VCaP (cell line): ENCODE measurements at regions not wholly inside any gene's neighbourhood (a gene's known extent, or its start where the extent isn't known, plus 50 kb on each side); places are given as distances from the start of the nearest gene placed in this dataset.

Experiments used
- H3K27ac ChIP-seq: fragments of 450-650 bp; 2 replicates; pipeline ENCODE4 v1.5.1; 2017
- CTCF ChIP-seq: fragments of 450-650 bp; conservative IDR thresholded peaks from 2 replicates; pipeline ENCODE4 v1.5.1; 2017; ENCODE audit warnings: mild to moderate bottlenecking, moderate library complexity

- TF ChIP-seq CTCF: no peak
- no peak overlapping the region for H3K27ac ChIP-seq
Measured at GRCh38 chr22:22139364-22139763, 105.2 kb upstream of the VPREB1 start.

- TF ChIP-seq CTCF: no peak
- no peak overlapping the region for H3K27ac ChIP-seq
Measured at GRCh38 chr22:22138915-22139314, 105.7 kb upstream of the VPREB1 start.

- TF ChIP-seq CTCF: no peak
- H3K27ac ChIP-seq: no peak overlapping the region
Measured at GRCh38 chr22:22137891-22138290, 106.7 kb upstream of the VPREB1 start.

GRCh38 chr22:22133910-22134309, 110.7 kb upstream of the VPREB1 start:
- TF ChIP-seq CTCF: no peak

GRCh38 chr22:22130953-22131608, 113.5 kb upstream of the VPREB1 start:
- TF ChIP-seq CTCF: no peak
- H3K27ac ChIP-seq: no peak overlapping the region

More at GRCh38 chr22:22133910-22134309, 110.7 kb upstream of the VPREB1 start:
- H3K27ac ChIP-seq: no peak overlapping the region

GRCh38 chr22:22129387-22129786, 115.2 kb upstream of the VPREB1 start:
- TF ChIP-seq CTCF: no peak
- no peak overlapping the region for H3K27ac ChIP-seq

- no peak overlapping the region for H3K27ac ChIP-seq
- no peak for TF ChIP-seq CTCF
Measured at GRCh38 chr22:22128440-22128839, 116.1 kb upstream of the VPREB1 start.
